GM10248 (cell line): ENCODE measurements at regions not wholly inside any gene's neighbourhood (a gene's known extent, or its start where the extent isn't known, plus 50 kb on each side); places are given as distances from the start of the nearest gene placed in this dataset.

Experiments used
- CTCF ChIA-PET: fragments of 300-600 bp; sonication (Branson Sonifier 250); formaldehyde crosslinking; extraction: SDS; loops from one replicate; lab custom pipeline; 2021; ENCODE audit warnings: antibody characterized with exemption; lab: Yijun Ruan, JAX
- POLR2A ChIA-PET: fragments of 350-650 bp; sonication (Branson Sonifier 250); formaldehyde crosslinking; extraction: SDS; loops from one replicate; lab custom pipeline; 2020; ENCODE audit warnings: antibody characterized with exemption; lab: Yijun Ruan, JAX
- DNase-seq: peaks from one replicate; pipeline ENCODE4 v3.0.0; 2012; ENCODE audit errors: extremely low spot score
- CTCF ChIP-seq: IDR thresholded peaks from 2 replicates; pipeline ENCODE4 v1.5.1; 2012; ENCODE audit warnings: mild to moderate bottlenecking, low read depth; ENCODE audit errors: extremely low read depth, missing control alignments, control extremely low read depth

GRCh38 chr1:84745857-84746256, 55.6 kb upstream of the SSX2IP start:
- POLR2A ChIA-PET, result no interaction called here
- no peak for TF ChIP-seq CTCF

DNA sequence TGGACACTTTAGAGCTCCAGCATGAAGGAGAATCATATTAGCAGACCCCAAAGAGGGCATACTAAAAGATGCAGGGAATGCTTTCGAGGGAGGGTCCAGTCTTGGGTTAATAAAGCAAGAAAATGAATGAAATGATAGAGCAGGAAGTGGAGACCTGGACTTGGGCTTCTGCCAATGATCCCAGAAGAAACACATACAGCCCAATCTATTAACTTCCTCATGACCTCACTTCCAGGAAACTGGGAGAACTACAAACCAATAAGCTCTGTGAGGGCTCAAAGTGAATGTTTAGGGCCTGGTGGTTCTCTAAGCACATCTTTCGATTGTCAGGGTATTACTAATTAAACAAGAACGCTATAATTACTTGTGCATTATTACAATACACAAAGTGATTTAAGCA, 53.6 kb upstream of the SSX2IP start:
- DNase-seq, result no peak
- no peak for TF ChIP-seq CTCF
- ChIA-PET CTCF (interaction anchor here (1.6 to 2.2 kb wide), 5 partner anchors 10 to 16 kb away, joined by 3 to 7 read pairs (median 4); no protein-coding TSS in a partner anchor), POLR2A (no interaction called here)

More at GRCh38 chr1:84745857-84746256, 55.6 kb upstream of the SSX2IP start:
- no peak for DNase-seq
- CTCF ChIA-PET, result interaction anchor here (1.1 to 1.4 kb wide), 2 partner anchors 12 to 37 kb away, joined by 4 read pairs; no protein-coding TSS in a partner anchor

DNA sequence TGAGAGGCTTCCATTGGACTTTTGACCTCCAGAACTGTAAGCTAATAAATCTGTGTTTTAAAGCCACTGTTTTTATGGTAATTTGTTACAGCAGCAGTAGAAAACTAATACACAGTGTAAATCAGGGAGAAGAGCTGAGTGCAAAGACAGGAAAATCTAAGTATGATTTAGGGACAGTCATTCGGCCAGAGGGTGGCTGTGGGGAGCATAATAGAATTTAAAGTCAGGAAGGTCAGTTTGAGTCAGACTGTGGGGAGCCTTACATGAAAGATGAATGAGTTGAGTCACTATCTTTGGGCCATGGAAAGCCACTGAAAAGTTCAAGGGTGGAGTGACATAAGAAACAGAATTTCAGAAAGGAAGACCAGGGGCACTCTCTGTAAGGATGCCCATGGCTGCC, 52.4 kb upstream of the SSX2IP start:
- TF ChIP-seq CTCF, result no peak
- ChIA-PET POLR2A (no interaction called here), CTCF (interaction anchor here (1.6 to 6.4 kb wide), 6 partner anchors 8 to 18 kb away, joined by 3 to 32 read pairs (median 5); no protein-coding TSS in a partner anchor)
- DNase-seq, result no peak

DNA sequence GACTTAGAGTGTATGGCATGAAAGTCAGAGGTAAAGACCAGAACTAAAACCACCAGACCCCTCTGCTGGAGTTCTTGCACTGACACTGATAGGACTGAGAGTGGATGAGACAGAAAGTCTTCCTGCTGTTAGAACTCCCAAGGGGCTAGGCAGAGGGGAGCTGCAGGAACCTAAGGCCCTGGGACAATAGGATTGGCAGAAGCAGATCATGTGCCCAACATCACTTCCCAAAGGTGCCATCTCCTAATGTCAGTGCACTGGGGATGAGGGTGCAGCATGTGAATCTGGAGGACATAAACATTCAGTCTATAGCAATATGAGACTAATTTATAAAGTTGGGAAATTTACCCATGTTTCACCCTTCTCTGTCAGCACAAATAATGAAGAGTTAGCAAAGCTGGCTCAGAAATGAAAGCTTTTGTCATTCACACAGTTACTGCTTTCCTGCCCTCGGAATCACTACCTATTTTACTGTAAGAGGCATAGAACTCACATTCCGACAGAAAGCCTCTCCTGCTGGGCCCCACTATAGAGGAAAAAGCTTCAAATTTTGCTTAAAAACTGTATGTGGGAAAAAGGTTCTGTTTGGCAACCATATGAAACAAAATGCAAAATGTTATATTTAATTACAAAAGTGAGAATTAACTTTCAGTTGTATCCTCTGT, 49.9 kb upstream of the SSX2IP start:
- no peak for DNase-seq
- TF ChIP-seq CTCF, result no peak
- ChIA-PET POLR2A (no interaction called here), CTCF (interaction anchor here (0.7 to 6.4 kb wide), 9 partner anchors 10 to 811 kb away, joined by 3 to 32 read pairs (median 5); no protein-coding TSS in a partner anchor)
